ENCODE measurements at regions not wholly inside any gene's neighbourhood (a gene's known extent, or its start where the extent isn't known, plus 50 kb on each side); places are given as distances from the start of the nearest gene placed in this dataset.

GRCh38 chr22:34743110-34743751 lies 322.7 kb upstream of the ISX start:
- H3K4me3 Mint-ChIP-seq = no peak overlapping the region
- ChIA-PET CTCF (no interaction called here), POLR2A (no interaction called here)
- H3K27ac Mint-ChIP-seq = no peak overlapping the region
- no peaks in the 10 kb centered on the region for H3K9me3 Mint-ChIP-seq
- H3K27me3 Mint-ChIP-seq = no peaks in the 10 kb centered on the region
- no peak for DNase-seq
- no peaks in the 10 kb centered on the region for H3K4me1 Mint-ChIP-seq (ENCODE audit: low read depth)
- H3K36me3 Mint-ChIP-seq (ENCODE audit: low read depth) = no peaks in the 10 kb centered on the region
- intact Hi-C loops (cut with micrococcal nuclease) = no loop called here
- TF ChIP-seq CTCF (IDR thresholded peaks at IDR 0.05) = no peak
- ATAC-seq = no peak

GRCh38 chr22:34760276-34761008 lies 305.5 kb upstream of the ISX start:
- CTCF ChIA-PET = interaction anchor here (1.1 kb wide), 1 partner anchor 263 kb away, joined by 3 read pairs; no protein-coding TSS in a partner anchor
- Mint-ChIP-seq H3K36me3 (ENCODE audit: low read depth) (no peaks in the 10 kb centered on the region), H3K27ac (no peak overlapping the region), H3K4me1 (ENCODE audit: low read depth) (no peaks in the 10 kb centered on the region), H3K27me3 (peaks cover 4% of the 10 kb centered on the region), H3K4me3 (no peak overlapping the region), H3K9me3 (no peaks in the 10 kb centered on the region)
- POLR2A ChIA-PET = no interaction called here
- ATAC-seq (no peak), DNase-seq (no peak)
- TF ChIP-seq CTCF (IDR thresholded peaks at IDR 0.05) = no peak
- intact Hi-C loops (cut with micrococcal nuclease) = no loop called here

- TF ChIP-seq CTCF (IDR thresholded peaks at IDR 0.05) = no peak
- ChIA-PET CTCF (interaction anchor here (1.1 kb wide), 1 partner anchor 263 kb away, joined by 3 read pairs; no protein-coding TSS in a partner anchor), POLR2A (interaction anchor here (1.0 kb wide), 1 partner anchor 19 kb away, joined by 3 read pairs; no protein-coding TSS in a partner anchor)
- intact Hi-C loops (cut with micrococcal nuclease) = no loop called here
- H3K36me3 Mint-ChIP-seq (ENCODE audit: low read depth) = no peaks in the 10 kb centered on the region
- H3K27me3 Mint-ChIP-seq = peaks cover 4% of the 10 kb centered on the region
- no peak for DNase-seq
- H3K4me1 Mint-ChIP-seq (ENCODE audit: low read depth) = no peaks in the 10 kb centered on the region
- no peak for ATAC-seq
- H3K27ac Mint-ChIP-seq = no peak overlapping the region
- H3K9me3 Mint-ChIP-seq = no peaks in the 10 kb centered on the region
- H3K4me3 Mint-ChIP-seq = no peak overlapping the region
Observed at GRCh38 chr22:34761111-34761510, 304.8 kb upstream of the ISX start.

- H3K9me3 Mint-ChIP-seq = no peaks in the 10 kb centered on the region
- ChIA-PET CTCF (no interaction called here), POLR2A (no interaction called here)
- peaks cover 4% of the 10 kb centered on the region for H3K27me3 Mint-ChIP-seq
- H3K4me1 Mint-ChIP-seq (ENCODE audit: low read depth) = no peaks in the 10 kb centered on the region
- no peaks in the 10 kb centered on the region for H3K36me3 Mint-ChIP-seq (ENCODE audit: low read depth)
- no peak overlapping the region for H3K27ac Mint-ChIP-seq
- DNase-seq (no peak), ATAC-seq (no peak)
- intact Hi-C loops (cut with micrococcal nuclease) = no loop called here
- no peak overlapping the region for H3K4me3 Mint-ChIP-seq
- no peak for TF ChIP-seq CTCF (IDR thresholded peaks at IDR 0.05)
Observed at GRCh38 chr22:34763496-34763895, 302.5 kb upstream of the ISX start.

- H3K9me3 Mint-ChIP-seq = no peaks in the 10 kb centered on the region
- ChIA-PET POLR2A (no interaction called here), CTCF (no interaction called here)
- no peak overlapping the region for H3K27ac Mint-ChIP-seq
- ATAC-seq (no peak), DNase-seq (no peak)
- H3K36me3 Mint-ChIP-seq (ENCODE audit: low read depth) = no peaks in the 10 kb centered on the region
- peaks cover 2% of the 10 kb centered on the region for H3K27me3 Mint-ChIP-seq
- no peaks in the 10 kb centered on the region for H3K4me1 Mint-ChIP-seq (ENCODE audit: low read depth)
- intact Hi-C loops (cut with micrococcal nuclease) = no loop called here
- no peak for TF ChIP-seq CTCF (IDR thresholded peaks at IDR 0.05)
- H3K4me3 Mint-ChIP-seq = no peak overlapping the region
Observed at GRCh38 chr22:34765115-34765514, 300.8 kb upstream of the ISX start.
